Transverse colon (tissue), 4 donors: ENCODE measurements at regions not wholly inside any gene's neighbourhood (a gene's known extent, or its start where the extent isn't known, plus 50 kb on each side); places are given as distances from the start of the nearest gene placed in this dataset.

Experiments
- CTCF ChIP-seq, 5 experiments: fragments of 200-600 bp in 3 of 5; fragments of 450-650 bp in 2 of 5; sonication (generic) in 3 of 5; IDR thresholded peaks; 1 replicate in 2 of 5; 2 replicates in 3 of 5; pipeline ENCODE4 v1.5.1; 2016 to 2017; ENCODE audit warnings: antibody characterized with exemption in 5 of 5, inconsistent platforms in 3 of 5, mild to moderate bottlenecking in 2 of 5, moderate library complexity in 1 of 5
- EP300 ChIP-seq: sonication (generic); formaldehyde crosslinking; IDR thresholded peaks from one replicate; pipeline ENCODE4 v1.6.1; 2017; ENCODE audit warnings: antibody characterized with exemption, low read depth
- POLR2A ChIP-seq: fragments of 450-650 bp; IDR thresholded peaks from one replicate; pipeline ENCODE4 v1.6.1; 2016; ENCODE audit warnings: antibody characterized with exemption, mild to moderate bottlenecking, moderate library complexity
- POLR2AphosphoS5 ChIP-seq, 3 donors: sonication (generic); formaldehyde crosslinking; IDR thresholded peaks; one replicate each; pipeline ENCODE4 v1.6.1; 2016; ENCODE audit warnings: antibody characterized with exemption in 3 of 3

- no peak for TF ChIP-seq CTCF (IDR thresholded peaks at IDR 0.05)
- no peak for TF ChIP-seq POLR2A
- no peak for TF ChIP-seq POLR2AphosphoS5 (IDR thresholded peaks at IDR 0.05)
- no peak for TF ChIP-seq EP300
These were observed 58.0 kb upstream of the ANKRD55 start for GRCh38 chr5:56291079-56291643.
